ENCODE measurements at regions not wholly inside any gene's neighbourhood (a gene's known extent, or its start where the extent isn't known, plus 50 kb on each side); places are given as distances from the start of the nearest gene placed in this dataset.

DNA sequence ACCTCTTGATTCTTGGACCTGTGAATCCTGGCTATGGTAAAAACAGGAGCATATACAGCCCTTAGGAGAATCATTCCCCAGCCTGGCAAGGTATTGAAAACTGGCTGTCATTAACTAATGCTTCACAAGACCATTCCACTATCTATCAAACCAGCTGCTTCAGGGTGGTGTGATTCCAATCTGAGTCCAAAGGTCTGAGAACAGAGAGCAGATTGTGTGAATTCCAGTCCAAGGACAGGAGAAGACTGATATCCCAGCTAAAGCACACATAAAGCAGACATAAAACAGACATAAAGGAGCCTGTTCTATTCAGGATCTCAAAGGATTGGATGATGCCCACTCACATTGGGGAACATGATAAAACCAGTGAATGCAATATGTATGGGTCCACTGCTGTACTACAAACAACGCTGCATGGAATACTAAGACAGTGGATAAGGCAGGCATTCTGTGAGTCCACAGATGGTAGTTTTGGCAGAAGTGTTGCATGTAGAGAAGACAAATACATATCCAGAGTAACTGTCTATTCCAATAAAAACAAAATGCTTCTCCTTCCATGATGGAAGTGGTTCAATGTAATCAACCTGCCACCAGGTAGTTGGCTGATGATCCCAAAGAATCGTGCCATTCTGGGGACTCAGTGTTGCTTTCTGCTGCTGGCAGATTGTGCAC is 363.9 kb downstream of the KCNJ3 start:
- Histone ChIP-seq H2AFZ (ENCODE audit: low read length) (no peak overlapping the region), H4K20me1 (ENCODE audit: control insufficient read depth, extremely low read depth, insufficient read depth, low read length) (no peaks in the 10 kb centered on the region), H3K4me1 (ENCODE audit: control insufficient read depth, extremely low read depth, insufficient read depth, low read length) (no peaks in the 10 kb centered on the region), H3K4me2 (ENCODE audit: extremely low read depth, insufficient read depth, low read length) (no peak overlapping the region), H3K27me3 (ENCODE audit: control insufficient read depth, insufficient read depth, low read length) (no peaks in the 10 kb centered on the region), H3K4me3 (replicated peaks in 1 of 4; ENCODE audit: control extremely low read depth in 1 of 4, insufficient read depth in 1 of 4, low read depth in 3 of 4, low read length in 4 of 4) (no peak overlapping the region), H3K79me2 (ENCODE audit: control insufficient read depth, insufficient read depth, low read length) (no peaks in the 10 kb centered on the region), H3K36me3 (ENCODE audit: control insufficient read depth, insufficient read depth, low read length) (no peaks in the 10 kb centered on the region), H3K9me3 (ENCODE audit: control insufficient read depth, insufficient read depth, low read depth, low read length) (no peaks in the 10 kb centered on the region), H3K27ac (ENCODE audit: insufficient read depth, low read length) (no peak overlapping the region), H3K9ac (ENCODE audit: insufficient read depth, low read length) (no peak overlapping the region)
- no peak for TF ChIP-seq EZH2 (IDR thresholded peaks at IDR 0.05; ENCODE audit: low read length, missing control alignments)
- TF ChIP-seq, protein P1, sequence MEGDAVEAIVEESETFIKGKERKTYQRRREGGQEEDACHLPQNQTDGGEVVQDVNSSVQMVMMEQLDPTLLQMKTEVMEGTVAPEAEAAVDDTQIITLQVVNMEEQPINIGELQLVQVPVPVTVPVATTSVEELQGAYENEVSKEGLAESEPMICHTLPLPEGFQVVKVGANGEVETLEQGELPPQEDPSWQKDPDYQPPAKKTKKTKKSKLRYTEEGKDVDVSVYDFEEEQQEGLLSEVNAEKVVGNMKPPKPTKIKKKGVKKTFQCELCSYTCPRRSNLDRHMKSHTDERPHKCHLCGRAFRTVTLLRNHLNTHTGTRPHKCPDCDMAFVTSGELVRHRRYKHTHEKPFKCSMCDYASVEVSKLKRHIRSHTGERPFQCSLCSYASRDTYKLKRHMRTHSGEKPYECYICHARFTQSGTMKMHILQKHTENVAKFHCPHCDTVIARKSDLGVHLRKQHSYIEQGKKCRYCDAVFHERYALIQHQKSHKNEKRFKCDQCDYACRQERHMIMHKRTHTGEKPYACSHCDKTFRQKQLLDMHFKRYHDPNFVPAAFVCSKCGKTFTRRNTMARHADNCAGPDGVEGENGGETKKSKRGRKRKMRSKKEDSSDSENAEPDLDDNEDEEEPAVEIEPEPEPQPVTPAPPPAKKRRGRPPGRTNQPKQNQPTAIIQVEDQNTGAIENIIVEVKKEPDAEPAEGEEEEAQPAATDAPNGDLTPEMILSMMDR (conservative IDR thresholded peaks at IDR 0.05 in 1 of 2, IDR thresholded peaks at IDR 0.05 in 1 of 2; ENCODE audit: low read depth in 1 of 2, low read length in 2 of 2): no peak
- no peak for DNase-seq (ENCODE audit: low read depth in 2 of 2)

DNA sequence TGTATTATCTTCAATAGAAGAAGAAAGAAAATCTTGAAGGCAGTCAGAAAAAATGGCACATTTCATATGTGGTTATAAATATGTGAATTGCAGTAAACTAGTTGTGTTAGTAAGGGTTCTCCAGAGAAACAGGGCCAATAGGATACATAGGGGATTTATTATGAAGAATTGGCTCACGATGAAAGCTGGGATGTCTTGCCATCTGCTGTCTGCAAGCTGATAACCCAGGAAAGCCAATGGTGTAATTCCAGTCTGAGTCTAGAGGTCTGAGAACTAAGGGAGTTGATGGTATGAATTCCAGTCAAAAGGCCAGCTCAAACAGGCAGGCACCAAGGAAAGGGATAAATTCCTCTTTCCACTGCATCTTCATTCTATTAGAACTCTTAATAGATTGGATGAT is 362.4 kb downstream of the KCNJ3 start:
- H3K4me1 ChIP-seq (ENCODE audit: control insufficient read depth, extremely low read depth, insufficient read depth, low read length): no peaks in the 10 kb centered on the region
- H3K4me3 ChIP-seq (replicated peaks in 1 of 4; ENCODE audit: control extremely low read depth in 1 of 4, insufficient read depth in 1 of 4, low read depth in 3 of 4, low read length in 4 of 4): no peak overlapping the region
- H2AFZ ChIP-seq (ENCODE audit: low read length): no peak overlapping the region
- no peaks in the 10 kb centered on the region for H3K79me2 ChIP-seq (ENCODE audit: control insufficient read depth, insufficient read depth, low read length)
- H3K27me3 ChIP-seq (ENCODE audit: control insufficient read depth, insufficient read depth, low read length): no peaks in the 10 kb centered on the region
- H3K9me3 ChIP-seq (ENCODE audit: control insufficient read depth, insufficient read depth, low read depth, low read length): no peaks in the 10 kb centered on the region
- H3K9ac ChIP-seq (ENCODE audit: insufficient read depth, low read length): no peak overlapping the region
- H3K27ac ChIP-seq (ENCODE audit: insufficient read depth, low read length): no peak overlapping the region
- TF ChIP-seq, protein P1 (conservative IDR thresholded peaks at IDR 0.05 in 1 of 2, IDR thresholded peaks at IDR 0.05 in 1 of 2; ENCODE audit: low read depth in 1 of 2, low read length in 2 of 2): no peak
- TF ChIP-seq EZH2 (IDR thresholded peaks at IDR 0.05; ENCODE audit: low read length, missing control alignments): no peak
- H3K36me3 ChIP-seq (ENCODE audit: control insufficient read depth, insufficient read depth, low read length): no peaks in the 10 kb centered on the region
- no peak for DNase-seq (ENCODE audit: low read depth in 2 of 2)
- H4K20me1 ChIP-seq (ENCODE audit: control insufficient read depth, extremely low read depth, insufficient read depth, low read length): no peaks in the 10 kb centered on the region
- no peak overlapping the region for H3K4me2 ChIP-seq (ENCODE audit: extremely low read depth, insufficient read depth, low read length)

DNA sequence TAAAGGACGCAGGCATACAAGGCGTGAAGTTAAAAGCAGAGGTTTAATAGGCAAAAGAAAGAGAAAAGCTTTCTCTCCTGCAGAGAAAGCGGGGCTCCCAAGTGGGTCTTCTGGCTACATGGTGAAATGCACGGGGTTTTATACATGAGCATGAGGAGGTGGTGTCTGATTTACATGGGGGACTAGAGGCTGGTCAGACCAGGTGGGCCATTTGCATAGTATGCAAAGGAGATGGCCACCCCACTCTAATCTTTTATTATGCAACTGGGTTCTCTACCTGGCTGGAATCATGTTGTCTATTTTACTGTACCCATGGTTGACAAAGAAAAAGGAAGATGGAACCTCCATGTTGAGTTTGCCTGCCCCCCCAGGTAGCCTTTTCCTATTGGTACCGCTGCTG is 356.2 kb downstream of the KCNJ3 start:
- Histone ChIP-seq H2AFZ (ENCODE audit: low read length) (no peak overlapping the region), H3K9ac (ENCODE audit: insufficient read depth, low read length) (no peak overlapping the region), H4K20me1 (ENCODE audit: control insufficient read depth, extremely low read depth, insufficient read depth, low read length) (no peaks in the 10 kb centered on the region), H3K4me3 (replicated peaks in 1 of 4; ENCODE audit: control extremely low read depth in 1 of 4, insufficient read depth in 1 of 4, low read depth in 3 of 4, low read length in 4 of 4) (no peak overlapping the region), H3K27ac (ENCODE audit: insufficient read depth, low read length) (no peak overlapping the region), H3K9me3 (ENCODE audit: control insufficient read depth, insufficient read depth, low read depth, low read length) (no peaks in the 10 kb centered on the region), H3K4me2 (ENCODE audit: extremely low read depth, insufficient read depth, low read length) (no peak overlapping the region), H3K27me3 (ENCODE audit: control insufficient read depth, insufficient read depth, low read length) (no peaks in the 10 kb centered on the region), H3K4me1 (ENCODE audit: control insufficient read depth, extremely low read depth, insufficient read depth, low read length) (no peaks in the 10 kb centered on the region), H3K36me3 (ENCODE audit: control insufficient read depth, insufficient read depth, low read length) (no peaks in the 10 kb centered on the region), H3K79me2 (ENCODE audit: control insufficient read depth, insufficient read depth, low read length) (no peaks in the 10 kb centered on the region)
- DNase-seq (ENCODE audit: low read depth in 2 of 2): no peak
- TF ChIP-seq, protein P1 (conservative IDR thresholded peaks at IDR 0.05 in 1 of 2, IDR thresholded peaks at IDR 0.05 in 1 of 2; ENCODE audit: low read depth in 1 of 2, low read length in 2 of 2): no peak
- TF ChIP-seq EZH2 (IDR thresholded peaks at IDR 0.05; ENCODE audit: low read length, missing control alignments): no peak

Data from fibroblast of lung (primary cell).